Lower leg skin (tissue), 4 donors: ENCODE measurements at regions not wholly inside any gene's neighbourhood (a gene's known extent, or its start where the extent isn't known, plus 50 kb on each side); places are given as distances from the start of the nearest gene placed in this dataset.

Experiments used
- DNase-seq, 2 donors: peaks; one replicate each; pipeline ENCODE4 v3.0.0-alpha.2; 2019; ENCODE audit warnings: low spot score in 2 of 2
- H3K4me3 ChIP-seq: fragments of 200-600 bp; sonication (generic); 2 replicates; pipeline ENCODE4 v1.5.1; 2017; ENCODE audit warnings: mild to moderate bottlenecking, low read depth; ENCODE audit not compliant: poor library complexity, severe bottlenecking
- POLR2A ChIP-seq, 2 donors: fragments of 450-650 bp; IDR thresholded peaks; one replicate each; pipeline ENCODE4 v1.6.1; 2016 to 2017; ENCODE audit warnings: antibody characterized with exemption in 2 of 2, mild to moderate bottlenecking in 1 of 2, moderate library complexity in 1 of 2
- WGBS, 2 donors: methylation state at CpG; one replicate each; pipeline ENCODE4 v1.1.5; 2018; 5-methylcytosine and 5-hydroxymethylcytosine counted together
- intact Hi-C: fragments of 100-400 bp; cut with DNase I; formaldehyde crosslinking; loops from one replicate; pipeline ENCODE4 v1.15.0; 2023; ENCODE audit warnings: low total_unique reads
- TF ChIP-seq, protein P1 (sequence below), 3 donors: fragments of 450-650 bp; IDR thresholded peaks; one replicate each; pipeline ENCODE4 v1.5.1; 2016; ENCODE audit warnings: antibody characterized with exemption in 3 of 3, mild to moderate bottlenecking in 3 of 3, moderate library complexity in 2 of 3

DNA sequence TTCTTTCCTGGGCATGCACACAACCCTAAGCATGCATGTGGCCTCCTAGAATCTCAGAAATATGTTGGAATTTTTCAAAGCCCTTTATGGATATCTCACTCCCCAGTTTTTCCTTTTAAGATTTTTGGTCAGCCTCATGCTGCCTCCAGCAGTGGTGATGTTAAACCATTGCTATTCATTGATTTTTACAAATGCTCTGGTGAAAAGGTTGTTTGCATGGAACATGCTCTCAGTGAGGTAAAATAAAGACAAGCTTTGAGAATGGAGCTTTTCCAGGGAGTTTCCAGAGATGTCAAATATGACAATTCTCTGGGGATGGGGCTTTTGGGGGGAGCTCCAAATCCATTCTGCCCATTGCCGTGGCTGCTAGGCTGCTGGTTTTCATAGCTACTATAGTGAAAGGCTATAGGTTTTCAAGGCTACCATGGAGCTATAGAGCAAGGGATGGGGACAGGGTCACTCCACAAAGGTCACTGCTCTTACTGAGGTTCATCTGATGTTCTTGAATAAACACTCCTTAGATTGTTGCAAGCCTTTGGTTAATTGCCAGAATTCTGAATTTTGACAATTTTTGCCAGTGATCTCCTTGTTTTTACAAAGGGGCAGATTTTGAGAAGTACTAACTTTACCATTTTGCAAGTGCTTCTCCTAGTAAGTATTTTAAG lies 178.1 kb upstream of the ARG1 start:
- no peak for TF ChIP-seq POLR2A (IDR thresholded peaks at IDR 0.05)
- TF ChIP-seq, protein P1, sequence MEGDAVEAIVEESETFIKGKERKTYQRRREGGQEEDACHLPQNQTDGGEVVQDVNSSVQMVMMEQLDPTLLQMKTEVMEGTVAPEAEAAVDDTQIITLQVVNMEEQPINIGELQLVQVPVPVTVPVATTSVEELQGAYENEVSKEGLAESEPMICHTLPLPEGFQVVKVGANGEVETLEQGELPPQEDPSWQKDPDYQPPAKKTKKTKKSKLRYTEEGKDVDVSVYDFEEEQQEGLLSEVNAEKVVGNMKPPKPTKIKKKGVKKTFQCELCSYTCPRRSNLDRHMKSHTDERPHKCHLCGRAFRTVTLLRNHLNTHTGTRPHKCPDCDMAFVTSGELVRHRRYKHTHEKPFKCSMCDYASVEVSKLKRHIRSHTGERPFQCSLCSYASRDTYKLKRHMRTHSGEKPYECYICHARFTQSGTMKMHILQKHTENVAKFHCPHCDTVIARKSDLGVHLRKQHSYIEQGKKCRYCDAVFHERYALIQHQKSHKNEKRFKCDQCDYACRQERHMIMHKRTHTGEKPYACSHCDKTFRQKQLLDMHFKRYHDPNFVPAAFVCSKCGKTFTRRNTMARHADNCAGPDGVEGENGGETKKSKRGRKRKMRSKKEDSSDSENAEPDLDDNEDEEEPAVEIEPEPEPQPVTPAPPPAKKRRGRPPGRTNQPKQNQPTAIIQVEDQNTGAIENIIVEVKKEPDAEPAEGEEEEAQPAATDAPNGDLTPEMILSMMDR (IDR thresholded peaks at IDR 0.05) = no peak
- WGBS, 2 donors = 60 to 66% methylated on average over 1 of the region's 1 CpG
- intact Hi-C loops = no loop called here
- H3K4me3 ChIP-seq = no peak overlapping the region
- DNase-seq = no peak

- TF ChIP-seq, protein P1 (IDR thresholded peaks at IDR 0.05) = no peak
- TF ChIP-seq POLR2A (IDR thresholded peaks at IDR 0.05) = no peak
- DNase-seq = no peak
- intact Hi-C loops = no loop called here
- no peak overlapping the region for H3K4me3 ChIP-seq
- WGBS, 2 donors = 61 to 72% methylated on average over 3 of the region's 3 CpGs
These were observed 174.8 kb upstream of the ARG1 start for GRCh38 chr6:131398176-131398575.

- intact Hi-C loops = no loop called here
- WGBS, 2 donors = 56% methylated on average over 4 of the region's 4 CpGs
- no peak for TF ChIP-seq POLR2A (IDR thresholded peaks at IDR 0.05)
- TF ChIP-seq, protein P1 (IDR thresholded peaks at IDR 0.05) = no peak
- no peak overlapping the region for H3K4me3 ChIP-seq
- DNase-seq = no peak
These were observed 173.6 kb upstream of the ARG1 start for GRCh38 chr6:131399433-131399832.

GRCh38 chr6:131400054-131400778 lies 172.8 kb upstream of the ARG1 start:
- DNase-seq = no peak
- intact Hi-C loops = no loop called here
- whole genome bisulfite sequencing, 2 donors = 95 to 97% methylated on average over 1 of the region's 1 CpG
- TF ChIP-seq POLR2A (IDR thresholded peaks at IDR 0.05) = no peak
- TF ChIP-seq, protein P1 (IDR thresholded peaks at IDR 0.05) = no peak
- H3K4me3 ChIP-seq = no peak overlapping the region

GRCh38 chr6:131400779-131401496 lies 172.1 kb upstream of the ARG1 start:
- no peak for DNase-seq
- H3K4me3 ChIP-seq = no peak overlapping the region
- intact Hi-C loops = no loop called here
- 80 to 83% methylated on average over 2 of the region's 2 CpGs for WGBS, 2 donors
- TF ChIP-seq POLR2A (IDR thresholded peaks at IDR 0.05) = no peak
- TF ChIP-seq, protein P1 (IDR thresholded peaks at IDR 0.05) = no peak
